NB4 (cell line): ENCODE measurements at regions not wholly inside any gene's neighbourhood (a gene's known extent, or its start where the extent isn't known, plus 50 kb on each side); places are given as distances from the start of the nearest gene placed in this dataset.

Experiments used
- CTCF ChIP-seq: IDR thresholded peaks from one replicate; pipeline ENCODE4 v1.5.1; 2012; ENCODE audit warnings: low read depth, low read length
- MAX ChIP-seq: IDR thresholded peaks from 2 replicates; pipeline ENCODE4 v1.6.1; 2011; ENCODE audit warnings: low read depth, low read length
- MYC ChIP-seq: IDR thresholded peaks from 2 replicates; pipeline ENCODE4 v1.6.1; 2011; ENCODE audit warnings: low read depth, low read length
- POLR2A ChIP-seq: IDR thresholded peaks from 2 replicates; pipeline ENCODE4 v1.6.1; 2011; ENCODE audit warnings: mild to moderate bottlenecking; ENCODE audit not compliant: insufficient read length; ENCODE audit errors: extremely low read depth

GRCh38 chr1:189605226-189605625 is 872.4 kb downstream of the BRINP3 start:
- TF ChIP-seq CTCF = no peak
- no peak for TF ChIP-seq POLR2A
- no peak for TF ChIP-seq MAX
- no peak for TF ChIP-seq MYC
